ENCODE measurements at regions not wholly inside any gene's neighbourhood (a gene's known extent, or its start where the extent isn't known, plus 50 kb on each side); places are given as distances from the start of the nearest gene placed in this dataset.

DNA sequence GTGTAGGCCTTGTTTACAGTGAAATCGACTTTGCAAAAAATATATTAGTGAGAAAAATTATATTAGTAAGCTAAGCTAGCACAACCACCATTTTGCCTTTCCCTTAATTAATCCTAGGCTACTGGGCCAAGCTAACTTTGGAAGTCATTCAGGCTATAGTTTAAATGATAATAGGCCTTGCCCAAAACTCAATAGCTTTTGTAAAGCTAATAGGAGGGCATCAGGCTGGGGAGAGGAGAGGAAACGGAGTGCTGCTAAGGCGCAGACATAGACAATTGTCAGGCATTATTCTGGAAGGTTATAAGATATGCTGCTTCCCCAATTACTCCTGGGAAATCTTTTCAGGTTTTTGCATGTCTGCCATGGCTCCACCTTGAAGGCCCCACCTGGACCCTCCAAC lies 1286.0 kb downstream of the NSUN3 start:
- TF ChIP-seq, protein P1, sequence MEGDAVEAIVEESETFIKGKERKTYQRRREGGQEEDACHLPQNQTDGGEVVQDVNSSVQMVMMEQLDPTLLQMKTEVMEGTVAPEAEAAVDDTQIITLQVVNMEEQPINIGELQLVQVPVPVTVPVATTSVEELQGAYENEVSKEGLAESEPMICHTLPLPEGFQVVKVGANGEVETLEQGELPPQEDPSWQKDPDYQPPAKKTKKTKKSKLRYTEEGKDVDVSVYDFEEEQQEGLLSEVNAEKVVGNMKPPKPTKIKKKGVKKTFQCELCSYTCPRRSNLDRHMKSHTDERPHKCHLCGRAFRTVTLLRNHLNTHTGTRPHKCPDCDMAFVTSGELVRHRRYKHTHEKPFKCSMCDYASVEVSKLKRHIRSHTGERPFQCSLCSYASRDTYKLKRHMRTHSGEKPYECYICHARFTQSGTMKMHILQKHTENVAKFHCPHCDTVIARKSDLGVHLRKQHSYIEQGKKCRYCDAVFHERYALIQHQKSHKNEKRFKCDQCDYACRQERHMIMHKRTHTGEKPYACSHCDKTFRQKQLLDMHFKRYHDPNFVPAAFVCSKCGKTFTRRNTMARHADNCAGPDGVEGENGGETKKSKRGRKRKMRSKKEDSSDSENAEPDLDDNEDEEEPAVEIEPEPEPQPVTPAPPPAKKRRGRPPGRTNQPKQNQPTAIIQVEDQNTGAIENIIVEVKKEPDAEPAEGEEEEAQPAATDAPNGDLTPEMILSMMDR (IDR thresholded peaks at IDR 0.05; ENCODE audit: control extremely low read depth, extremely low read depth) = no peak
- peaks cover 0 to 3% (median 0%) of the 10 kb centered on the region in 5 donors for H3K4me1 ChIP-seq (ENCODE audit: control insufficient read depth in 5 of 5, insufficient read depth in 5 of 5, low read length in 5 of 5)
- no peaks in the 10 kb centered on the region for H3K36me3 ChIP-seq (ENCODE audit: control insufficient read depth in 4 of 4, insufficient read depth in 4 of 4, low read length in 4 of 4)
- no peak overlapping the region for H3K27ac ChIP-seq (ENCODE audit: low read depth in 1 of 2, low read length in 1 of 2)
- H3K27me3 ChIP-seq (ENCODE audit: control insufficient read depth in 3 of 3, insufficient read depth in 3 of 3, low read length in 2 of 3) = no peaks in the 10 kb centered on the region
- WGBS, 2 donors = 89 to 92% methylated on average over 3 of the region's 3 CpGs
- DNase-seq = no peak
- no peak overlapping the region for H3K9ac ChIP-seq (ENCODE audit: insufficient read depth in 1 of 2, low read length in 2 of 2)
- H3K4me3 ChIP-seq = no peak overlapping the region
- no peak for ATAC-seq (ENCODE audit: insufficient read depth, low FRiP score)
- peaks cover 0 to 2% (median 0%) of the 10 kb centered on the region in 4 donors for H3K9me3 ChIP-seq (ENCODE audit: control insufficient read depth in 4 of 4, insufficient read depth in 3 of 4, low read length in 3 of 4)

- no peaks in the 10 kb centered on the region for H3K27me3 ChIP-seq (ENCODE audit: control insufficient read depth in 3 of 3, insufficient read depth in 3 of 3, low read length in 2 of 3)
- DNase-seq (peak in 1 of 3 donors; percentile 20), ATAC-seq (ENCODE audit: insufficient read depth, low FRiP score) (peak; percentile 27)
- no peak overlapping the region for H3K4me3 ChIP-seq
- WGBS, 2 donors = 61 to 75% methylated on average over 4 of the region's 4 CpGs
- peaks cover 0 to 3% (median 0%) of the 10 kb centered on the region in 5 donors for H3K4me1 ChIP-seq (ENCODE audit: control insufficient read depth in 5 of 5, insufficient read depth in 5 of 5, low read length in 5 of 5)
- H3K36me3 ChIP-seq (ENCODE audit: control insufficient read depth in 4 of 4, insufficient read depth in 4 of 4, low read length in 4 of 4) = no peaks in the 10 kb centered on the region
- TF ChIP-seq, protein P1 (IDR thresholded peaks at IDR 0.05; ENCODE audit: control extremely low read depth, extremely low read depth) = no peak
- H3K9ac ChIP-seq (ENCODE audit: insufficient read depth in 1 of 2, low read length in 2 of 2) = no peak overlapping the region
- H3K27ac ChIP-seq (ENCODE audit: low read depth in 1 of 2, low read length in 1 of 2) = no peak overlapping the region
- peaks cover 0 to 2% (median 0%) of the 10 kb centered on the region in 4 donors for H3K9me3 ChIP-seq (ENCODE audit: control insufficient read depth in 4 of 4, insufficient read depth in 3 of 4, low read length in 3 of 4)
Measured at GRCh38 chr3:95350049-95350448, 1287.2 kb downstream of the NSUN3 start.

DNA sequence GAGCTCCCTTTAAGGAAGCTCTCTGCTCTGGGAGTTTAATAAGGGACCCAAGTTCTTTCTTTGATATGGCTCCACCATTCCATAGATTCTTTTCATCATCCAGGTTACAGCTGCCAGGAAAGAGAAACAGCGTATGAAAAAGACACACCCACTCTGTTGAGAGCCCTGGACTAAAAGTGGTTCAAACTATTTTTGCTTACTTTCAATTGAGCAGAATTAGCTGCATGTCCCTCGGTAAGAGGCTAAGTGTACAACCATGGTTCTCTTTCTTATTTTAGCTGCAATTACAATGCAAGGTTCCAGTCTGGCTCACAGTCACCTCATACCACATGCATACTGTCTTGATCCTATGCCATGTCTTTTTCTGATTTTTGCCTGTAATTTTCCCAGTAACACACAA lies 1288.3 kb downstream of the NSUN3 start:
- Histone ChIP-seq H3K27ac (ENCODE audit: low read depth in 1 of 2, low read length in 1 of 2) (no peak overlapping the region), H3K4me3 (no peak overlapping the region), H3K27me3 (ENCODE audit: control insufficient read depth in 3 of 3, insufficient read depth in 3 of 3, low read length in 2 of 3) (no peaks in the 10 kb centered on the region), H3K4me1 (ENCODE audit: control insufficient read depth in 5 of 5, insufficient read depth in 5 of 5, low read length in 5 of 5) (peaks cover 0 to 3% (median 0%) of the 10 kb centered on the region in 5 donors), H3K9ac (ENCODE audit: insufficient read depth in 1 of 2, low read length in 2 of 2) (no peak overlapping the region), H3K36me3 (ENCODE audit: control insufficient read depth in 4 of 4, insufficient read depth in 4 of 4, low read length in 4 of 4) (no peaks in the 10 kb centered on the region), H3K9me3 (ENCODE audit: control insufficient read depth in 4 of 4, insufficient read depth in 3 of 4, low read length in 3 of 4) (peaks cover 0 to 2% (median 0%) of the 10 kb centered on the region in 4 donors)
- WGBS, 2 donors = 54 to 81% methylated on average over 2 of the region's 2 CpGs
- DNase-seq (peak in 2 of 3 donors; percentile 1 to 6), ATAC-seq (ENCODE audit: insufficient read depth, low FRiP score) (no peak)
- TF ChIP-seq, protein P1 (IDR thresholded peaks at IDR 0.05; ENCODE audit: control extremely low read depth, extremely low read depth) = no peak

DNA sequence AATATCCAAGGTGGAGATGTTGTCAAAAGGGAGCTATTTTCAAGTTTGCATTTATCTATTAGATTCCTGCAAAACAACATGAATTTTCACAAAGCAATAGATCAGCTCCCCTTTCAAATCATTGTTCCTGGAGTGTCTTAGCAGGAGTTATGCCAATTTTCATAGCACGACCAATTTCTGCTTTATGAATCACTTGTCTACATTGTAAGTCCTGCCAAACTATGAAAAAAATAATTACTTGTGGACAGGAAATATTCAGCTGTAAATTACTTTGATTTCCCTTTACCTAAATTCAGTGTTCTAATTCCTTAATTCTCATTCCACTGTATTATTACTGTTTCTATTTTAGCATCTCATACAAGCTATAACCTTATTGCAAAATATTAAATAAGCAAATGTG lies 1289.6 kb downstream of the NSUN3 start:
- Histone ChIP-seq H3K4me1 (ENCODE audit: control insufficient read depth in 5 of 5, insufficient read depth in 5 of 5, low read length in 5 of 5) (peaks cover 0 to 3% (median 0%) of the 10 kb centered on the region in 5 donors), H3K4me3 (no peak overlapping the region), H3K27ac (ENCODE audit: low read depth in 1 of 2, low read length in 1 of 2) (no peak overlapping the region), H3K9me3 (ENCODE audit: control insufficient read depth in 4 of 4, insufficient read depth in 3 of 4, low read length in 3 of 4) (peaks cover 0 to 2% (median 0%) of the 10 kb centered on the region in 4 donors), H3K9ac (ENCODE audit: insufficient read depth in 1 of 2, low read length in 2 of 2) (no peak overlapping the region), H3K27me3 (ENCODE audit: control insufficient read depth in 3 of 3, insufficient read depth in 3 of 3, low read length in 2 of 3) (no peaks in the 10 kb centered on the region), H3K36me3 (ENCODE audit: control insufficient read depth in 4 of 4, insufficient read depth in 4 of 4, low read length in 4 of 4) (no peaks in the 10 kb centered on the region)
- TF ChIP-seq, protein P1 (IDR thresholded peaks at IDR 0.05; ENCODE audit: control extremely low read depth, extremely low read depth) = no peak
- 54 to 59% methylated on average over 1 of the region's 1 CpG for WGBS, 2 donors
- no peak for DNase-seq
- ATAC-seq (ENCODE audit: insufficient read depth, low FRiP score) = no peak
